Smooth muscle cell (in vitro differentiated cells): ENCODE measurements at regions not wholly inside any gene's neighbourhood (a gene's known extent, or its start where the extent isn't known, plus 50 kb on each side); places are given as distances from the start of the nearest gene placed in this dataset.

Experiments
- DNase-seq: peaks from one replicate; lab custom pipeline; 2025; ENCODE audit not compliant: unreplicated experiment; lab: John Stamatoyannopoulos, UW
- H2AFZ ChIP-seq: fragments of 200-600 bp; sonication (generic); 2 replicates; pipeline ENCODE4 v1.6.0; 2016; ENCODE audit warnings: antibody characterized with exemption, low read depth, mild to moderate bottlenecking
- H3F3A ChIP-seq: fragments of 200-600 bp; sonication (generic); 2 replicates; pipeline ENCODE4 v1.6.0; 2017; ENCODE audit warnings: antibody characterized with exemption, low read depth
- H3K27ac ChIP-seq: fragments of 200-600 bp; sonication (generic); 2 replicates; pipeline ENCODE4 v1.5.1; 2016; ENCODE audit warnings: low read depth, mild to moderate bottlenecking
- H3K27me3 ChIP-seq: fragments of 200-600 bp; sonication (generic); 2 replicates; pipeline ENCODE4 v1.6.1; 2016; ENCODE audit warnings: low read depth, mild to moderate bottlenecking
- H3K36me3 ChIP-seq: fragments of 200-600 bp; sonication (generic); 2 replicates; pipeline ENCODE4 v1.5.1; 2016; ENCODE audit warnings: low read depth
- H3K4me1 ChIP-seq: fragments of 200-600 bp; sonication (generic); 2 replicates; pipeline ENCODE4 v1.5.1; 2016; ENCODE audit warnings: low read depth
- H3K4me2 ChIP-seq: fragments of 200-600 bp; sonication (generic); 2 replicates; pipeline ENCODE4 v1.6.0; 2016; ENCODE audit warnings: mild to moderate bottlenecking
- H3K4me3 ChIP-seq: fragments of 200-600 bp; sonication (generic); 2 replicates; pipeline ENCODE4 v1.5.1; 2016; ENCODE audit warnings: mild to moderate bottlenecking
- H3K79me2 ChIP-seq: fragments of 200-600 bp; sonication (generic); 2 replicates; pipeline ENCODE4 v1.6.0; 2016; ENCODE audit warnings: low read depth, mild to moderate bottlenecking
- H3K9ac ChIP-seq: fragments of 200-600 bp; sonication (generic); 2 replicates; pipeline ENCODE4 v1.6.0; 2016; ENCODE audit warnings: low read depth
- H3K9me3 ChIP-seq: fragments of 200-600 bp; sonication (generic); replicated peaks from 2 replicates; pipeline ENCODE4 v1.5.1; 2016; ENCODE audit warnings: low read depth
- H4K20me1 ChIP-seq: fragments of 200-600 bp; sonication (generic); 2 replicates; pipeline ENCODE4 v1.6.0; 2016; ENCODE audit warnings: low read depth
- WGBS: methylation state at CpG from one replicate; pipeline ENCODE4 v1.1.7; 2016; ENCODE audit warnings: low lambda C conversion rate; 5-methylcytosine and 5-hydroxymethylcytosine counted together
- TF ChIP-seq, protein P1 (sequence below): fragments of 200-600 bp; sonication (generic); IDR thresholded peaks from 2 replicates; pipeline ENCODE4 v1.5.1; 2017; ENCODE audit warnings: borderline replicate concordance, mild to moderate bottlenecking, antibody characterized with exemption; ENCODE audit not compliant: insufficient read depth, poor library complexity, severe bottlenecking

DNA sequence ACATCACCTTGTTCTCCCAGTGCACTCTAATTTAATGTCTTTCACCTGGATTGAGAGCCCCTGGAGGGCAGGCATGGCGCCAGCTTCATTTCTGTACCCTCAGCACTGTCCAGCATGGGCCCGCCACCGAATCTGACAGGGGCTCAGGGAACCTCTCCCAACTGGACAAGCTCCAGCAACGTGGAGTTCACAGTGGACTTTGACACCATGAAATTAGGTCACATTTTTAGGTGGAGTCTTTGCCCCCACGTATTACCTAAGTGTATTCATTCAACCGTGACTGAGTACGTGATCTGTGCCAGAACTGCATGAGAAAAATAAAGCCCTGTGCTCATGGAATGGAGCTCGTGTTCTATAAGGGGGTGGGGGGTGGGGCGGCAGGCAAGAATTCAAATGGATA is 94.1 kb upstream of the ATP2B2 start:
- no peak overlapping the region for H2AFZ ChIP-seq
- WGBS, result 90% methylated on average over 9 of the region's 9 CpGs
- H3K27ac ChIP-seq, result no peak overlapping the region
- no peaks in the 10 kb centered on the region for H3K36me3 ChIP-seq
- H3K4me1 ChIP-seq, result no peaks in the 10 kb centered on the region
- H3K27me3 ChIP-seq, result peaks cover 4% of the 10 kb centered on the region
- H3K79me2 ChIP-seq, result no peaks in the 10 kb centered on the region
- no peaks in the 10 kb centered on the region for H3F3A ChIP-seq
- no peak for DNase-seq
- no peak overlapping the region for H3K4me3 ChIP-seq
- TF ChIP-seq, protein P1, sequence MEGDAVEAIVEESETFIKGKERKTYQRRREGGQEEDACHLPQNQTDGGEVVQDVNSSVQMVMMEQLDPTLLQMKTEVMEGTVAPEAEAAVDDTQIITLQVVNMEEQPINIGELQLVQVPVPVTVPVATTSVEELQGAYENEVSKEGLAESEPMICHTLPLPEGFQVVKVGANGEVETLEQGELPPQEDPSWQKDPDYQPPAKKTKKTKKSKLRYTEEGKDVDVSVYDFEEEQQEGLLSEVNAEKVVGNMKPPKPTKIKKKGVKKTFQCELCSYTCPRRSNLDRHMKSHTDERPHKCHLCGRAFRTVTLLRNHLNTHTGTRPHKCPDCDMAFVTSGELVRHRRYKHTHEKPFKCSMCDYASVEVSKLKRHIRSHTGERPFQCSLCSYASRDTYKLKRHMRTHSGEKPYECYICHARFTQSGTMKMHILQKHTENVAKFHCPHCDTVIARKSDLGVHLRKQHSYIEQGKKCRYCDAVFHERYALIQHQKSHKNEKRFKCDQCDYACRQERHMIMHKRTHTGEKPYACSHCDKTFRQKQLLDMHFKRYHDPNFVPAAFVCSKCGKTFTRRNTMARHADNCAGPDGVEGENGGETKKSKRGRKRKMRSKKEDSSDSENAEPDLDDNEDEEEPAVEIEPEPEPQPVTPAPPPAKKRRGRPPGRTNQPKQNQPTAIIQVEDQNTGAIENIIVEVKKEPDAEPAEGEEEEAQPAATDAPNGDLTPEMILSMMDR, result no peak
- no peak overlapping the region for H3K4me2 ChIP-seq
- no peaks in the 10 kb centered on the region for H3K9me3 ChIP-seq
- H3K9ac ChIP-seq, result no peak overlapping the region
- H4K20me1 ChIP-seq, result no peaks in the 10 kb centered on the region

DNA sequence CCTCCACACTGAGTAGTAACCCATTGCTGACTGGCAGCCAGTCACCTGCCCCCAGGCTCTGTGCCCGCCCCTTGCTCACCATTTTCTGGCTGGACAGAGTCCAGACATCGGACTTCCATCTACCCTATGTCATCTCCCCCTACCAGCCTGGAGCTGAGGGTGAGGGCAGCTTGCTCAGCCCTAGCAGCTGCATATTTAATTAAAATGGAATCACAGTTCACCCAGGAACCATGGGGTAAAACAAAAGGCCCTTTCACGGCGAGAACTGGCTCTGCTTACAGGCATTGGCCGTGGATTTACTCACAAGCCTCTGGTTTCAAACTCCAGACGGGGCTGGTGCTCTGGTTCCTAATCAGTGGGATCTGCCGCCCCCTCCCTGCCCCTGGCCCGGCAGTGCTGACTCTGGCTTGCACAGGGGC is 94.9 kb upstream of the ATP2B2 start:
- H3K27ac ChIP-seq, result no peak overlapping the region
- H3K4me1 ChIP-seq, result no peaks in the 10 kb centered on the region
- WGBS, result 40% methylated on average over 8 of the region's 8 CpGs
- H3K9me3 ChIP-seq, result no peaks in the 10 kb centered on the region
- TF ChIP-seq, protein P1, result no peak
- H3K4me3 ChIP-seq, result no peak overlapping the region
- no peak for DNase-seq
- no peaks in the 10 kb centered on the region for H3K79me2 ChIP-seq
- H3K9ac ChIP-seq, result no peak overlapping the region
- H3K36me3 ChIP-seq, result no peaks in the 10 kb centered on the region
- peaks cover 13% of the 10 kb centered on the region for H3K27me3 ChIP-seq
- H2AFZ ChIP-seq, result no peak overlapping the region
- no peaks in the 10 kb centered on the region for H4K20me1 ChIP-seq
- H3K4me2 ChIP-seq, result no peak overlapping the region
- no peaks in the 10 kb centered on the region for H3F3A ChIP-seq

DNA sequence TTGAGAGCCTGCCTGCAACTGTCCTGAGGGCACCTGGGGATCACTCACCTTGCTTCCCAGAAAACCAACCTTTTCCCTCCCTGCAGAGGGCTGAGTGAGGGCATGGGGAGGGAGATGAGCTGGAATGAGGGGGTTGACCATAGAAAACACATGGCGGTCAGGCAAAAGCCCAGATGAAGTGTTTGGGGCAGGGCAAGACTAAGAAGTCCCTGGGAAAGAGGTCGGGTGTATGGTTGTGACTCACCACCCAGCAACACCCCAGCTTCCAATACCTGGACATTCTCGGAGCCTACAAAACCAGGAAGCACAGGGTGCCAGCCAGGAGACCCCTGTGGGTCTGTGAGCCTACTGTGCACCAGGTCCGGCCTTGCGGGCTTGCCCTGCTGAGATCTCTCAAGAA is 95.3 kb upstream of the ATP2B2 start:
- no peaks in the 10 kb centered on the region for H3K4me1 ChIP-seq
- no peaks in the 10 kb centered on the region for H4K20me1 ChIP-seq
- H3K9me3 ChIP-seq, result no peaks in the 10 kb centered on the region
- no peak overlapping the region for H3K9ac ChIP-seq
- H3K27ac ChIP-seq, result no peak overlapping the region
- H3K4me3 ChIP-seq, result no peak overlapping the region
- no peak overlapping the region for H3K4me2 ChIP-seq
- H2AFZ ChIP-seq, result no peak overlapping the region
- no peaks in the 10 kb centered on the region for H3F3A ChIP-seq
- TF ChIP-seq, protein P1, result no peak
- DNase-seq, result no peak
- 87% methylated on average over 5 of the region's 5 CpGs for WGBS
- H3K27me3 ChIP-seq, result peaks cover 14% of the 10 kb centered on the region
- no peaks in the 10 kb centered on the region for H3K79me2 ChIP-seq
- H3K36me3 ChIP-seq, result no peaks in the 10 kb centered on the region

DNA sequence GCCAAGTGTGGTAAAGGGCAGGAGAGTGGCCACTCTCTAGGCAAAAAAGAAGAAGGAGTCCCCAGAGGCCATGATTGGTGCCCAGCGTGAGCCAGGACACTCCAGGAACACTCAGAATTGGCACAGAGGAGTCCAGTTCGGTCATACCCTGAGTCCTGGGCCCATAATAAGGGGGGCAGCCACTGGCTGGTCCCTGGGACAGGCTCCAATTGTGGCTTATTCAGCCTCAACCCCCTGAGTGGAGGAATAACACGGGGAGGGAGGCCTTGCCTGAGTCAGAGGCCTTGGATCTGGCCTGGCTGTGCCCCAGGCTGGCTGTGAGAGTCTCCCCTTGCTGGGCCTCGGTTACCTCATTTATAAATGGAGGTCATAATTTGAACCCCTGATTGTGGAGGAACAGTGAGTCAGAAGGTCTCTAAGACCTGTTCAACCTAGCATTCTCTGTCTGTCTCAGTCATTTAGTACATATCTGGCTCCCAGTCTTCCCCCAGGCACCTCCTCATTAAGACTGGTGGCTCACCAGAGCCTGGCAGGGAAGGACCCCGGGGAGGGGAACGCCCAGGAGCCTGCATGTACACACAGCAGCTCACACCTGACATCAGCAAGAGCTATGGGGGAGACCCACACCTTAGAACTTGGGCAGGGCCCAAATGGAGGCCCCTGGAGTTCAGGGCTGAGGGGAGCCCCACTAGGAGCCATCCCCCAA is 95.9 kb upstream of the ATP2B2 start:
- Histone ChIP-seq H2AFZ (no peak overlapping the region), H3K79me2 (no peaks in the 10 kb centered on the region), H4K20me1 (no peaks in the 10 kb centered on the region), H3F3A (no peaks in the 10 kb centered on the region), H3K9ac (no peak overlapping the region), H3K9me3 (no peaks in the 10 kb centered on the region), H3K36me3 (no peaks in the 10 kb centered on the region), H3K4me1 (no peaks in the 10 kb centered on the region), H3K27ac (no peak overlapping the region), H3K4me2 (no peak overlapping the region), H3K27me3 (peaks cover 14% of the 10 kb centered on the region), H3K4me3 (no peak overlapping the region)
- TF ChIP-seq, protein P1, result no peak
- DNase-seq, result no peak
- WGBS, result 79% methylated on average over 6 of the region's 6 CpGs
